ENCODE measurements at regions not wholly inside any gene's neighbourhood (a gene's known extent, or its start where the extent isn't known, plus 50 kb on each side); places are given as distances from the start of the nearest gene placed in this dataset.

DNA sequence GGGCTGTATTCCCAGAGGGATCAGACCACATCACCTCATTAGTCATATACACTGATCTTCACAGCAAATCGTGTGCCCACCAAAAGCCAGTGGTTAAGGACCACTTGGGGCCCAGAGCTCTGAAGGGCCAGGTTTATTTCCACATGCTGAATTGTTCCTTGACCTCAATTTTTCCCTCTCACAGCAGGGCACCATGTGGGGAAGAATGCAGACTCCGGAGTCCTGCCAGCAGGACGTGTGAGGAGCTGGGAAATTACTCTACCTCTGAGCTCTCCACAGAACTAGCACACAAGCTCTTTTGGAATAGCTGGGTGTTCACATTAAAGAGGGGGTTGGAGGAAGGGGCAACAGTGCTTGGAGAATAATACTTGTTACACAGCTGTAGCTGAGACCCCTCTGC is 57.6 kb upstream of the SEL1L start:
- Histone ChIP-seq H3K4me3 (ENCODE audit: low read depth, low read length) (no peak overlapping the region), H3K27ac (ENCODE audit: extremely low read depth, low read depth, low read length) (no peak overlapping the region), H3K36me3 (ENCODE audit: control insufficient read depth in 2 of 2, insufficient read depth in 1 of 2, low read length in 2 of 2) (no peaks in the 10 kb centered on the region), H3K4me1 (ENCODE audit: control insufficient read depth, insufficient read depth, low read length) (no peaks in the 10 kb centered on the region), H3K9me3 (ENCODE audit: control insufficient read depth, insufficient read depth, low read depth, low read length) (no peaks in the 10 kb centered on the region)
- no peak for TF ChIP-seq ZNF10 (tag by site-specific recombination; IDR thresholded peaks at IDR 0.05)
- TF ChIP-seq ZNF426 (tag by site-specific recombination; IDR thresholded peaks at IDR 0.05): no peak
- no peak for TF ChIP-seq GLI4 (tag by site-specific recombination; IDR thresholded peaks at IDR 0.05)
- no peak for TF ChIP-seq ZFP41 (tag by site-specific recombination; IDR thresholded peaks at IDR 0.05; ENCODE audit: borderline replicate concordance)
- TF ChIP-seq, protein P1, sequence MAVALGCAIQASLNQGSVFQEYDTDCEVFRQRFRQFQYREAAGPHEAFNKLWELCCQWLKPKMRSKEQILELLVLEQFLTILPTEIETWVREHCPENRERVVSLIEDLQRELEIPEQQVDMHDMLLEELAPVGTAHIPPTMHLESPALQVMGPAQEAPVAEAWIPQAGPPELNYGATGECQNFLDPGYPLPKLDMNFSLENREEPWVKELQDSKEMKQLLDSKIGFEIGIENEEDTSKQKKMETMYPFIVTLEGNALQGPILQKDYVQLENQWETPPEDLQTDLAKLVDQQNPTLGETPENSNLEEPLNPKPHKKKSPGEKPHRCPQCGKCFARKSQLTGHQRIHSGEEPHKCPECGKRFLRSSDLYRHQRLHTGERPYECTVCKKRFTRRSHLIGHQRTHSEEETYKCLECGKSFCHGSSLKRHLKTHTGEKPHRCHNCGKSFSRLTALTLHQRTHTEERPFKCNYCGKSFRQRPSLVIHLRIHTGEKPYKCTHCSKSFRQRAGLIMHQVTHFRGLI (tag by site-specific recombination; IDR thresholded peaks at IDR 0.05): no peak
- TF ChIP-seq ZXDB (tag by site-specific recombination; IDR thresholded peaks at IDR 0.05): no peak
- TF ChIP-seq ZNF138 (tag by site-specific recombination; IDR thresholded peaks at IDR 0.05; ENCODE audit: borderline replicate concordance): no peak
- no peak for TF ChIP-seq MYNN (tag by site-specific recombination; IDR thresholded peaks at IDR 0.05; ENCODE audit: borderline replicate concordance)
- TF ChIP-seq EGR2 (tag by site-specific recombination; IDR thresholded peaks at IDR 0.05; ENCODE audit: low read depth): no peak
- no peak for TF ChIP-seq ZNF747 (tag by site-specific recombination; IDR thresholded peaks at IDR 0.05)
- TF ChIP-seq, protein P2, sequence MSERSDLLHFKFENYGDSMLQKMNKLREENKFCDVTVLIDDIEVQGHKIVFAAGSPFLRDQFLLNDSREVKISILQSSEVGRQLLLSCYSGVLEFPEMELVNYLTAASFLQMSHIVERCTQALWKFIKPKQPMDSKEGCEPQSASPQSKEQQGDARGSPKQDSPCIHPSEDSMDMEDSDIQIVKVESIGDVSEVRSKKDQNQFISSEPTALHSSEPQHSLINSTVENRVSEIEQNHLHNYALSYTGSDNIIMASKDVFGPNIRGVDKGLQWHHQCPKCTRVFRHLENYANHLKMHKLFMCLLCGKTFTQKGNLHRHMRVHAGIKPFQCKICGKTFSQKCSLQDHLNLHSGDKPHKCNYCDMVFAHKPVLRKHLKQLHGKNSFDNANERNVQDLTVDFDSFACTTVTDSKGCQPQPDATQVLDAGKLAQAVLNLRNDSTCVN (tag by site-specific recombination; optimal IDR thresholded peaks at IDR 0.05): no peak
- no peak for TF ChIP-seq ZNF112 (tag by site-specific recombination; IDR thresholded peaks at IDR 0.05)
- TF ChIP-seq, protein P3, sequence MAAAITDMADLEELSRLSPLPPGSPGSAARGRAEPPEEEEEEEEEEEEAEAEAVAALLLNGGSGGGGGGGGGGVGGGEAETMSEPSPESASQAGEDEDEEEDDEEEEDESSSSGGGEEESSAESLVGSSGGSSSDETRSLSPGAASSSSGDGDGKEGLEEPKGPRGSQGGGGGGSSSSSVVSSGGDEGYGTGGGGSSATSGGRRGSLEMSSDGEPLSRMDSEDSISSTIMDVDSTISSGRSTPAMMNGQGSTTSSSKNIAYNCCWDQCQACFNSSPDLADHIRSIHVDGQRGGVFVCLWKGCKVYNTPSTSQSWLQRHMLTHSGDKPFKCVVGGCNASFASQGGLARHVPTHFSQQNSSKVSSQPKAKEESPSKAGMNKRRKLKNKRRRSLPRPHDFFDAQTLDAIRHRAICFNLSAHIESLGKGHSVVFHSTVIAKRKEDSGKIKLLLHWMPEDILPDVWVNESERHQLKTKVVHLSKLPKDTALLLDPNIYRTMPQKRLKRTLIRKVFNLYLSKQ (tag by site-specific recombination; IDR thresholded peaks at IDR 0.05; ENCODE audit: borderline replicate concordance): no peak
- TF ChIP-seq IKZF3 (tag by site-specific recombination; IDR thresholded peaks at IDR 0.05): no peak
- ChIA-PET CTCF (interaction anchor here (0.7 to 1.0 kb wide), 2 partner anchors 25 to 35 kb away, joined by 3 read pairs; no protein-coding TSS in a partner anchor), POLR2A (no interaction called here)

DNA sequence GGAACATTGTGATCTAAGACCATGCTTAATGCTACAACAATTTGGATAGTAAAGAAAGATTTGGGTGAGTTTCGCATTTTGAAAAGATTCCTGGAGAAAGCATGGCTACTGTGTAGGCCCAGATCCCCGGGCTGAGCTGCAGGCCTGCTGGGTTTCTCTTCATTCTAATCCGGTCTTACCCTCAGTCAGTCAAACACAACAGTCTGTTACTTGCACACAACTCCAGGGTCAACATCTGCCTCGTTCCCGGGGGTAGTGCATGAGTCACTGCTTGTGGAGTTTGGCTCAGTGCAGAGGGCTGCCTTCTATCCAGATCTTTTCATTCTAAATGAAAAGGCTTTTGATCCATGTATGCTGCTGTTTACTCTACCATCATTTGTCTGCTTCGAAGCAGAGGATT is 60.4 kb upstream of the SEL1L start:
- H3K36me3 ChIP-seq (ENCODE audit: control insufficient read depth in 2 of 2, insufficient read depth in 1 of 2, low read length in 2 of 2): no peaks in the 10 kb centered on the region
- no peaks in the 10 kb centered on the region for H3K4me1 ChIP-seq (ENCODE audit: control insufficient read depth, insufficient read depth, low read length)
- no peaks in the 10 kb centered on the region for H3K9me3 ChIP-seq (ENCODE audit: control insufficient read depth, insufficient read depth, low read depth, low read length)
- ChIA-PET POLR2A (no interaction called here), CTCF (no interaction called here)
- H3K27ac ChIP-seq (ENCODE audit: extremely low read depth, low read depth, low read length): no peak overlapping the region
- no peak overlapping the region for H3K4me3 ChIP-seq (ENCODE audit: low read depth, low read length)
- TF ChIP-seq GLIS1 (tag by site-specific recombination; IDR thresholded peaks at IDR 0.05): no peak

DNA sequence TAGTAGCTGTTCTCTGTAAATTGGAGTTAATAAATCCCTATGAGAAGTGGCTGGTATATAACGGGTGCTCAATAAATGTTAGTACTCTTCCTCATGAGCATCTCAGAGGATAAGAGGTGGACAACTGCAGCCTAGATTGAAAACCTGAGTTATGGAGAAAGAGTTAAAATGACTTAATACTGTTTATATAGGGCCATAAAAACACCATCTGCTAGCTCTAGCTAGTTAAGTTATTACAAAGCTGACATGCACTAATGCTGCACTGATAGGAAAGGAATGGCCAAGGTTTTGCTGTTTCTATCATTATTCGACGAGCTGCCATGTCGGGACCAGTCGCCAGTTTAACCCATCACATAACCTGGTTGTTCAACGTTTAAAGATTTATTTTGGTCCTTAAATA is 72.0 kb upstream of the SEL1L start:
- Histone ChIP-seq H3K9me3 (ENCODE audit: control insufficient read depth, insufficient read depth, low read depth, low read length) (no peaks in the 10 kb centered on the region), H3K4me3 (ENCODE audit: low read depth, low read length) (no peak overlapping the region), H3K4me1 (ENCODE audit: control insufficient read depth, insufficient read depth, low read length) (no peaks in the 10 kb centered on the region), H3K36me3 (ENCODE audit: control insufficient read depth in 2 of 2, insufficient read depth in 1 of 2, low read length in 2 of 2) (no peaks in the 10 kb centered on the region), H3K27ac (ENCODE audit: extremely low read depth, low read depth, low read length) (no peak overlapping the region)
- POLR2A ChIA-PET: no interaction called here
- TF ChIP-seq, protein P4, sequence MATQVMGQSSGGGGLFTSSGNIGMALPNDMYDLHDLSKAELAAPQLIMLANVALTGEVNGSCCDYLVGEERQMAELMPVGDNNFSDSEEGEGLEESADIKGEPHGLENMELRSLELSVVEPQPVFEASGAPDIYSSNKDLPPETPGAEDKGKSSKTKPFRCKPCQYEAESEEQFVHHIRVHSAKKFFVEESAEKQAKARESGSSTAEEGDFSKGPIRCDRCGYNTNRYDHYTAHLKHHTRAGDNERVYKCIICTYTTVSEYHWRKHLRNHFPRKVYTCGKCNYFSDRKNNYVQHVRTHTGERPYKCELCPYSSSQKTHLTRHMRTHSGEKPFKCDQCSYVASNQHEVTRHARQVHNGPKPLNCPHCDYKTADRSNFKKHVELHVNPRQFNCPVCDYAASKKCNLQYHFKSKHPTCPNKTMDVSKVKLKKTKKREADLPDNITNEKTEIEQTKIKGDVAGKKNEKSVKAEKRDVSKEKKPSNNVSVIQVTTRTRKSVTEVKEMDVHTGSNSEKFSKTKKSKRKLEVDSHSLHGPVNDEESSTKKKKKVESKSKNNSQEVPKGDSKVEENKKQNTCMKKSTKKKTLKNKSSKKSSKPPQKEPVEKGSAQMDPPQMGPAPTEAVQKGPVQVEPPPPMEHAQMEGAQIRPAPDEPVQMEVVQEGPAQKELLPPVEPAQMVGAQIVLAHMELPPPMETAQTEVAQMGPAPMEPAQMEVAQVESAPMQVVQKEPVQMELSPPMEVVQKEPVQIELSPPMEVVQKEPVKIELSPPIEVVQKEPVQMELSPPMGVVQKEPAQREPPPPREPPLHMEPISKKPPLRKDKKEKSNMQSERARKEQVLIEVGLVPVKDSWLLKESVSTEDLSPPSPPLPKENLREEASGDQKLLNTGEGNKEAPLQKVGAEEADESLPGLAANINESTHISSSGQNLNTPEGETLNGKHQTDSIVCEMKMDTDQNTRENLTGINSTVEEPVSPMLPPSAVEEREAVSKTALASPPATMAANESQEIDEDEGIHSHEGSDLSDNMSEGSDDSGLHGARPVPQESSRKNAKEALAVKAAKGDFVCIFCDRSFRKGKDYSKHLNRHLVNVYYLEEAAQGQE (tag by site-specific recombination; IDR thresholded peaks at IDR 0.05): no peak
- TF ChIP-seq, protein P5, sequence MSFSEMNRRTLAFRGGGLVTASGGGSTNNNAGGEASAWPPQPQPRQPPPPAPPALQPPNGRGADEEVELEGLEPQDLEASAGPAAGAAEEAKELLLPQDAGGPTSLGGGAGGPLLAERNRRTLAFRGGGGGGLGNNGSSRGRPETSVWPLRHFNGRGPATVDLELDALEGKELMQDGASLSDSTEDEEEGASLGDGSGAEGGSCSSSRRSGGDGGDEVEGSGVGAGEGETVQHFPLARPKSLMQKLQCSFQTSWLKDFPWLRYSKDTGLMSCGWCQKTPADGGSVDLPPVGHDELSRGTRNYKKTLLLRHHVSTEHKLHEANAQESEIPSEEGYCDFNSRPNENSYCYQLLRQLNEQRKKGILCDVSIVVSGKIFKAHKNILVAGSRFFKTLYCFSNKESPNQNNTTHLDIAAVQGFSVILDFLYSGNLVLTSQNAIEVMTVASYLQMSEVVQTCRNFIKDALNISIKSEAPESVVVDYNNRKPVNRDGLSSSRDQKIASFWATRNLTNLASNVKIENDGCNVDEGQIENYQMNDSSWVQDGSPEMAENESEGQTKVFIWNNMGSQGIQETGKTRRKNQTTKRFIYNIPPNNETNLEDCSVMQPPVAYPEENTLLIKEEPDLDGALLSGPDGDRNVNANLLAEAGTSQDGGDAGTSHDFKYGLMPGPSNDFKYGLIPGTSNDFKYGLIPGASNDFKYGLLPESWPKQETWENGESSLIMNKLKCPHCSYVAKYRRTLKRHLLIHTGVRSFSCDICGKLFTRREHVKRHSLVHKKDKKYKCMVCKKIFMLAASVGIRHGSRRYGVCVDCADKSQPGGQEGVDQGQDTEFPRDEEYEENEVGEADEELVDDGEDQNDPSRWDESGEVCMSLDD (tag by site-specific recombination; IDR thresholded peaks at IDR 0.05): no peak
- TF ChIP-seq HOXA7 (CRISPR knock-in tag; IDR thresholded peaks at IDR 0.05; ENCODE audit: borderline replicate concordance) (no peak), ZNF530 (tag by site-specific recombination; IDR thresholded peaks at IDR 0.05; ENCODE audit: low read depth) (no peak), ZBTB21 (tag by site-specific recombination; IDR thresholded peaks at IDR 0.05) (no peak), ZNF248 (tag by site-specific recombination; IDR thresholded peaks at IDR 0.05) (no peak)
- CTCF ChIA-PET: no interaction called here
